Cardiac fibroblast (primary cell): ENCODE measurements at regions not wholly inside any gene's neighbourhood (a gene's known extent, or its start where the extent isn't known, plus 50 kb on each side); places are given as distances from the start of the nearest gene placed in this dataset.
A peak's percentile ranks its signal among the peaks of the same experiment; 100 is the strongest.

Experiments
- DNase-seq, 2 donors: peaks; one replicate each; pipeline versions ENCODE4 v3.0.0 to v3.0.0-alpha.2; 2010; ENCODE audit warnings: low read depth in 2 of 2
- H3K4me3 ChIP-seq, 2 donors: replicated peaks in 1 of 2; 1 replicate in 1 of 2; 2 replicates in 1 of 2; pipeline ENCODE4 v1.5.1; 2011; ENCODE audit warnings: low read depth in 2 of 2, low read length in 2 of 2, mild to moderate bottlenecking in 2 of 2, moderate library complexity in 1 of 2
- CTCF ChIP-seq: IDR thresholded peaks from one replicate; pipeline ENCODE4 v1.5.1; 2011; ENCODE audit warnings: low read depth, mild to moderate bottlenecking, low read length, inconsistent platforms

GRCh38 chr10:107420196-107420595 is 255.7 kb upstream of the SORCS1 start:
- no peak overlapping the region for H3K4me3 ChIP-seq
- TF ChIP-seq CTCF = no peak
- no peak for DNase-seq

- DNase-seq = no peak
- H3K4me3 ChIP-seq = no peak overlapping the region
- no peak for TF ChIP-seq CTCF
Observed at GRCh38 chr10:107418085-107418806, 253.7 kb upstream of the SORCS1 start.

- H3K4me3 ChIP-seq = no peak overlapping the region
- DNase-seq = peak in 1 of 2 donors; percentile 5
- TF ChIP-seq CTCF = no peak
Observed at GRCh38 chr10:107417446-107417845, 252.9 kb upstream of the SORCS1 start.

DNA sequence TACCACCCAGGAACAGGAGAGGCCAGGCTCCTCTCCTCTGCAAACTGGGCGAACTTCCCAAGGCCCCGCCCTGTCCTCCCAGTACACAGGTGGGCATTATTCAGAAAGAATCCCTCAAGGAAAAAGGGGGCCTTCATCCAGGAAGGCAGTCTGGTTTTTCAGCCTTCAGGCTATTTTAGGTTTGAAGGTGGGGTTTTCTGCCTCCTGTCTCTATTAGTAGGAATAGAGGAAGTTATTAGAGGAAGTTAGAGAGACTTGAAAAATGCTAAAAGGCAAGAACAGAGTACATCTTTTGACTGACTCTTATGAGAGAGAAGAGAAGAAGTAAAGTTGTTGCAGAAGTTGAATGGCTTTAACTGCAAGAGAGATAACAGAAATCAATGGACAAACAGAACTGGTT is 250.9 kb upstream of the SORCS1 start:
- DNase-seq = no peak
- no peak overlapping the region for H3K4me3 ChIP-seq
- TF ChIP-seq CTCF = no peak

GRCh38 chr10:107413971-107414370 is 249.5 kb upstream of the SORCS1 start:
- no peak for DNase-seq
- TF ChIP-seq CTCF = no peak
- H3K4me3 ChIP-seq = no peak overlapping the region

DNA sequence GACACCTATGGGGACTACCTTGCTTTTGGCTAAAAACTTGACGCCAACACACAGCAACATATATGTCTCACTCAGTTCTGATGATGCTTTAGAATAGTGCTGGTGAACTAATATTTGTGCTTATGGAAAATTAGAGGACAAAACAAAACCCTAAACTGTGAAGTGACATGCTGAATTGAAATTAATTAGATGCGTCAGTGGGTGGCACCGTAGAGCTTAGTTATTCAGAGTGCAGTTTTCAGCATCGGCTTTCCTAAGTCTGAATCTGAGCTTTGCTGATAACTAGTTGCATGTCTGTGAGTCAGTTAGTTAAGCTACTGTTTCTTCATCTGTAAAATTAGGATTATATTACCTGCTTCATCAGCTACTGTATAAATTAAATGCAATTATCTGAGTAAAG is 245.0 kb upstream of the SORCS1 start:
- peak; percentile 17 for TF ChIP-seq CTCF

DNA sequence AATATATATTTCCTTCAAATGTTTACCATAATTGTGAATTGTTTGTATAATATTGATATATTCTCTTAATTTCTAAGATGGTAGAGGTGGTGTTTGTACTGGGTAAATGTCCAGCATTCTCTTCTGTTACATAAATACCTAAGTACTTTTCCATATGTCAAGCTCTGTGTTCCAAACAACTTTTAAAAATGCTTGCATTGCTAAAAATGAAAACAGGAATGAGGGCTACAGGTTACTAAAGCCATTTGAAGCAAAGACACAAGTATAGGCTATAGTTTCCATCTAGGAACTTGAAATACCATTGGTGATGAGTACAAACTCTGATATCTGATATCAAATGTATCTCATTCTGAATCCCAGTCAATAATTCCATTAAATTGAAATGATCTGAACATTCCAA is 233.6 kb upstream of the SORCS1 start:
- H3K4me3 ChIP-seq = no peak overlapping the region
- no peak for TF ChIP-seq CTCF
- no peak for DNase-seq

More for the DNA sequence above, 245.0 kb upstream of the SORCS1 start:
- peak; percentile 44 to 56 for DNase-seq
- H3K4me3 ChIP-seq = no peak overlapping the region
